Choroid plexus epithelial cell (primary cell): ENCODE measurements at regions not wholly inside any gene's neighbourhood (a gene's known extent, or its start where the extent isn't known, plus 50 kb on each side); places are given as distances from the start of the nearest gene placed in this dataset.
A peak's percentile ranks its signal among the peaks of the same experiment; 100 is the strongest.

Experiments
- DNase-seq: peaks from one replicate; pipeline ENCODE4 v3.0.0-alpha.2; 2010; ENCODE audit warnings: low read depth
- H3K4me3 ChIP-seq: 2 replicates; pipeline ENCODE4 v1.5.1; 2011; ENCODE audit warnings: low read depth, mild to moderate bottlenecking, control low read depth, low read length, moderate library complexity
- CTCF ChIP-seq: conservative IDR thresholded peaks from 2 replicates; pipeline ENCODE4 v1.5.1; 2011; ENCODE audit warnings: low read depth, mild to moderate bottlenecking, control low read depth, inconsistent platforms, low read length, moderate library complexity

GRCh38 chr6:8530785-8531435 is 95.6 kb upstream of the SLC35B3 start:
- peak; percentile 4 for DNase-seq
- H3K4me3 ChIP-seq, result no peak overlapping the region
- no peak for TF ChIP-seq CTCF

GRCh38 chr6:8529250-8529649 is 93.9 kb upstream of the SLC35B3 start:
- DNase-seq, result no peak
- TF ChIP-seq CTCF, result no peak
- H3K4me3 ChIP-seq, result no peak overlapping the region

GRCh38 chr6:8527818-8528217 is 92.5 kb upstream of the SLC35B3 start:
- DNase-seq, result no peak
- no peak for TF ChIP-seq CTCF
- no peak overlapping the region for H3K4me3 ChIP-seq

- no peak overlapping the region for H3K4me3 ChIP-seq
- no peak for TF ChIP-seq CTCF
- no peak for DNase-seq
Measured at GRCh38 chr6:8526624-8527023, 91.3 kb upstream of the SLC35B3 start.

GRCh38 chr6:8525370-8525769 is 90.0 kb upstream of the SLC35B3 start:
- H3K4me3 ChIP-seq, result no peak overlapping the region
- no peak for TF ChIP-seq CTCF
- DNase-seq, result no peak

GRCh38 chr6:8513174-8513573 is 77.8 kb upstream of the SLC35B3 start:
- no peak for DNase-seq
- no peak overlapping the region for H3K4me3 ChIP-seq
- no peak for TF ChIP-seq CTCF

- no peak for DNase-seq
- no peak for TF ChIP-seq CTCF
- H3K4me3 ChIP-seq, result no peak overlapping the region
Measured at GRCh38 chr6:8507286-8507685, 71.9 kb upstream of the SLC35B3 start.
